RWPE2 (cell line): ENCODE measurements at regions not wholly inside any gene's neighbourhood (a gene's known extent, or its start where the extent isn't known, plus 50 kb on each side); places are given as distances from the start of the nearest gene placed in this dataset.
A peak's percentile ranks its signal among the peaks of the same experiment; 100 is the strongest.

ENCODE experiments used
- ATAC-seq: fragments of 200-7000 bp; cut with Tn5 transposase; 3 replicates; pipeline ENCODE4 v1.9.1; 2021; ENCODE audit warnings: low read depth
- DNase-seq: peaks from one replicate; pipeline ENCODE4 v3.0.0-alpha.2; 2020; ENCODE audit warnings: low spot score
- H3K27ac ChIP-seq: fragments of 450-650 bp; 2 replicates; pipeline ENCODE4 v1.5.1; 2017; ENCODE audit warnings: mild to moderate bottlenecking; ENCODE audit not compliant: poor library complexity, severe bottlenecking
- H3K27me3 ChIP-seq: fragments of 250-450 bp; sonication (Bioruptor Pico); 2 replicates; pipeline ENCODE4 v1.5.1; 2021; ENCODE audit warnings: mild to moderate bottlenecking, moderate library complexity; ENCODE audit not compliant: insufficient read depth, poor library complexity, severe bottlenecking
- H3K36me3 ChIP-seq: fragments of 250-450 bp; sonication (Bioruptor Pico); 2 replicates; pipeline ENCODE4 v1.5.1; 2020; ENCODE audit warnings: low read depth, mild to moderate bottlenecking, moderate library complexity
- H3K4me1 ChIP-seq: fragments of 250-450 bp; sonication (Bioruptor Pico); 2 replicates; pipeline ENCODE4 v1.5.1; 2021; ENCODE audit warnings: mild to moderate bottlenecking, moderate library complexity; ENCODE audit not compliant: insufficient read depth, poor library complexity, severe bottlenecking
- H3K4me3 ChIP-seq: fragments of 250-450 bp; sonication (Bioruptor Pico); 2 replicates; pipeline ENCODE4 v1.5.1; 2021; ENCODE audit warnings: mild to moderate bottlenecking, moderate library complexity; ENCODE audit not compliant: severe bottlenecking
- H3K9me3 ChIP-seq: fragments of 250-450 bp; sonication (Bioruptor Pico); 2 replicates; pipeline ENCODE4 v1.5.1; 2021; ENCODE audit warnings: mild to moderate bottlenecking, moderate library complexity; ENCODE audit not compliant: severe bottlenecking
- CTCF ChIP-seq: fragments of 450-650 bp; IDR thresholded peaks from one replicate; pipeline ENCODE4 v1.5.1; 2017; ENCODE audit warnings: mild to moderate bottlenecking, moderate library complexity; ENCODE audit not compliant: poor library complexity, severe bottlenecking

- no peak for DNase-seq
- peak; percentile 52; the same call in 1 of the 3 replicates for ATAC-seq
Observed at GRCh38 chr4:60201052-60201673, 999.0 kb upstream of the ADGRL3 start.

GRCh38 chr4:60209588-60209987, 990.5 kb upstream of the ADGRL3 start:
- no peak for TF ChIP-seq CTCF
- Histone ChIP-seq H3K27ac (no peak overlapping the region), H3K27me3 (no peaks in the 10 kb centered on the region), H3K9me3 (no peaks in the 10 kb centered on the region), H3K4me3 (no peak overlapping the region), H3K4me1 (no peaks in the 10 kb centered on the region), H3K36me3 (no peaks in the 10 kb centered on the region)
- no peak for ATAC-seq
- no peak for DNase-seq

More at GRCh38 chr4:60201052-60201673, 999.0 kb upstream of the ADGRL3 start:
- TF ChIP-seq CTCF: peak; percentile 93
- Histone ChIP-seq H3K36me3 (no peaks in the 10 kb centered on the region), H3K9me3 (no peaks in the 10 kb centered on the region), H3K27ac (no peak overlapping the region), H3K27me3 (no peaks in the 10 kb centered on the region), H3K4me3 (no peak overlapping the region), H3K4me1 (no peaks in the 10 kb centered on the region)

- DNase-seq (no peak), ATAC-seq (no peak)
- TF ChIP-seq CTCF: no peak
- Histone ChIP-seq H3K4me1 (peaks cover 5% of the 10 kb centered on the region), H3K27ac (no peak overlapping the region), H3K4me3 (no peak overlapping the region), H3K9me3 (no peaks in the 10 kb centered on the region), H3K36me3 (no peaks in the 10 kb centered on the region), H3K27me3 (no peaks in the 10 kb centered on the region)
Observed at GRCh38 chr4:60215906-60216305, 984.2 kb upstream of the ADGRL3 start.

GRCh38 chr4:60216752-60217151, 983.4 kb upstream of the ADGRL3 start:
- TF ChIP-seq CTCF: no peak
- peaks cover 5% of the 10 kb centered on the region for H3K4me1 ChIP-seq
- H3K27ac ChIP-seq: no peak overlapping the region
- H3K9me3 ChIP-seq: no peaks in the 10 kb centered on the region
- H3K27me3 ChIP-seq: no peaks in the 10 kb centered on the region
- DNase-seq (no peak), ATAC-seq (peak; percentile 75)
- no peaks in the 10 kb centered on the region for H3K36me3 ChIP-seq
- H3K4me3 ChIP-seq: no peak overlapping the region

- Histone ChIP-seq H3K4me3 (no peak overlapping the region), H3K4me1 (no peaks in the 10 kb centered on the region), H3K27me3 (no peaks in the 10 kb centered on the region), H3K9me3 (no peaks in the 10 kb centered on the region), H3K36me3 (no peaks in the 10 kb centered on the region), H3K27ac (no peak overlapping the region)
- no peak for TF ChIP-seq CTCF
- no peak for ATAC-seq
- no peak for DNase-seq
Observed at GRCh38 chr4:60221866-60222265, 978.3 kb upstream of the ADGRL3 start.
